ENCODE measurements at regions not wholly inside any gene's neighbourhood (a gene's known extent, or its start where the extent isn't known, plus 50 kb on each side); places are given as distances from the start of the nearest gene placed in this dataset.
"Not testable (repeated sequence)": the region's sequence is repeated elsewhere in the genome, so short reads cannot be mapped to it uniquely, and the experiment has no call there.

DNA sequence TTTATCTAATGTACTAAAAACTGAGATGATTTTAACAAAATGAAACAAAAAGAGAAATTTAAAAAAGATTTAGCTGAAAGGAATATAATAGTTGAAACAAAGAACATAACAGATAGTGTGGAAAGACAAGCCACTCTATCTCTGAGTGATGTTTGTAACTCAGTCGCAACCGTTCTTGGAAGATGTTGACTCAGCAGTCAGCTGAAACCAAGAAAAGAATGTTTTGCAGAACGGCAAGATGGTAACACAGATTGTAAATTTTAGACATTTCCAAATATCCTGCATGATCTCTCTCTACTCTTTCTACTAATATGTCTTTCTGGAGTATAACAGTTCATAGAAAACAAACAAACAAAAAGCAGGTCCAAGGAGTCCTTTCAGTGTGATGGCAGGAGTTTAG lies 746.1 kb upstream of the CDH6 start:
- no peak for DNase-seq

DNA sequence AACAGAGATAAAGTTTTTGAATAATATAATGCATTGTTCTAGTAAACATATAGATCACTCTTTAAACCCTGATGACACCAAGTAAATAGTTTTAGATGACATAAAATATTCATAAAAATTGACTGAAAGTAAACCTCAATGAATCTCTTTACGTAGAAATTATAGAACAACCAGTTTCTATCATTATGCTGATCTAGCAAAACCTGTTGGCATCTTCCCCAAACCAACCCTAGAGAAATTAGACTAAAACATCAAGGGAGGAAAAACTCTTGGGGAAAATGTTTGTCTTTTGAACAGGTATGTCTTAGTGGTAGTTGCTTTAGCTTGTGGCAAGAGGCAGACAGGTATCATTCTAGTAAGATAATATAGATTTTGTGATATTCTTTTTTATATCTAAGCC lies 747.0 kb upstream of the CDH6 start:
- no peak for DNase-seq

DNA sequence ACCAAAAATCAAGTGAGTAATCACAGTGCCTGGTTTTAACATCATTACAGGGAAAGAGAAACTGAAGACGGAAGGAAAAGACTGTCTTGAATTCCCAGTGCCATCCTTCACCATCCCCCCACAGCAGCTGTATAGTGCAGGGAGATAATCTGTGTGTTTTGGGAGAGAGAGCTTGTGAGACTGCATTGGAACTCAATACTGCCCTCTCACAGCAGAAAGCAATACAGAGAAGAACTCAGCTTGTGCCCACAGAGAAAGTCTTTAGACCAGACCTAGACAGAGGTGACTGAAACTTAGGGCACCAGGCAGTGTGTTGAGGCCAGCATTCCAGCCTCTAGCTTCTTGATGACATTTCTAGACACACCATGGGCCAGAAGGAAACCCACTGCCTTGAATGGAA lies 754.7 kb upstream of the CDH6 start:
- no peak for DNase-seq

DNA sequence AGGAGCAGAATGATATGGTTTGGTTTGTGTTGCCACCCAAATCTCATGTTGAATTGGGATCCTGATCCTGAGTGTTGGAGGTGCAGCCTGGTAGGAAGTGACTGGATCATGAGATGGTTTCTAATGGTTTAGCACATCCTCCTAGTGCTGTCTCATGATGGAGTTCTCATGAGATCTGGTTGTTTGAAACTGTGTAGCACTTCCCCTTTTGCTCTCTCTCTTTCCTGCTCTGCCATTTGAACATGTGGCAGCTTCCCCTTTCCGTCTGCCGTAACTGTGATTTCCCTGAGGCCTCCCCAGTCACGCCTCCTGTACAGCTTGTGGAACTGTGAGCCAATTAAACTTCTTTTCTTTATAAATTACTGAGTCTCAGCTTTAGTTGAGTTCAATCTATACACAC lies 756.8 kb upstream of the CDH6 start:
- no peak for DNase-seq

DNA sequence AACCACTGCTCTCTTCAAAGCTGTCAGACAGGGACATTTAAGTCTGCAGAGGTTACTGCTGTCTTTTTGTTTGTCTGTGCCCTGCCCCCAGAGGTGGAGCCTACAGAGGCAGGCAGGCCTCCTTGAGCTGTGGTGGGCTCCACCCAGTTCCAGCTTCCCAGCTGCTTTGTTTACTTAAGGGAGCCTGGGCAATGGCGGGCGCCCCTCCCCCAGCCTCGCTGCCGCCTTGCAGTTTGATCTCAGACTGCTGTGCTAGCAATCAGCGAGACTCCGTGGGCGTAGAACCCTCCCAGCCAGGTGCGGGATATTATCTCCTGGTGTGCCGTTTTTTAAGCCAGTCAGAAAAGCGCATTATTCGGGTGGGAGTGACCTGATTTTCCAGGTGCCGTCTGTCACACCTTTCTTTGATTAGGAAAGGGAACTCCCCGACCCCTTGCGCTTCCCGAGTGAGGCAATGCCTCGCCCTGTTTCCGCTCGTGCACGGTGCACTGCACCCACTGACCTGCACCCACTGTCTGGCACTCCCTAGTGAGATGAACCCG lies 764.5 kb upstream of the CDH6 start:
- not testable (repeated sequence) for DNase-seq

DNA sequence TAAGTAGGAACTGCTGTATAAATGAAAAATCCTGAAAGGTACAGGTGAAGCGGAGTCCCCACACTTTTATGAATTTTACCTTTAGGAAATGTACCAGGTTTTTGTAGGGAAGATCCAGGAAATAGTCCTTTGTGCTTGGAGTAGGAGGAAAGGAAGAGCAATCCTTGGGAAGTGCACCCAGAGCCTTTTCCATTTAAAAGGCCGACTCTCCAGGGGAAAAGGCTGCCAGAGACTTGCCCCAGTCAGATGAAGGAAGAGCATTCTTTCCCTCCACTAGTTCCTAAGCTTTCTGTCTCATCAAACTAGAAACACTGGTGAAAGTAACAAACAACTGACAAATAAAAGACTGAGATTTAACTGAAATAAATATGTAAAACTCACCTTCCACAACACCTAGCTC lies 779.4 kb upstream of the CDH6 start:
- DNase-seq = no peak

DNA sequence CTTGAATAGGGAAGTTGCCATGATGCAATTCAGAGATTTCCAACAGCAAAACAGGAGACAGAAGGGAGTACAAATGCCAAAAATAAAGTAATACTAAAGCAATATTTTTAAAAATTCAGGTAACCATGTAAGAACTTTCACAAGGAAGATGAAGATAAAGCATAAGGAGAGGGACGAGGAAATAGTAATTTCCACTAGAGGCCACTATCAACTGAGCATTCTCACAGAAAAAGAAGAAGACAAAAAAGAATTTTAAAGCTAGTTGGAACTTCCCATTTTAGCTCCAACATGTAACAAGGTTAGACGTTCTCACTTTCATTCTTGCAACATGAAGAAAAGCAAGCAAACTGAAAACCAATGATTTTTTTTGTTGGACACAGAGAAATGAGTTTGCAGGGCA lies 779.9 kb upstream of the CDH6 start:
- no peak for DNase-seq

DNA sequence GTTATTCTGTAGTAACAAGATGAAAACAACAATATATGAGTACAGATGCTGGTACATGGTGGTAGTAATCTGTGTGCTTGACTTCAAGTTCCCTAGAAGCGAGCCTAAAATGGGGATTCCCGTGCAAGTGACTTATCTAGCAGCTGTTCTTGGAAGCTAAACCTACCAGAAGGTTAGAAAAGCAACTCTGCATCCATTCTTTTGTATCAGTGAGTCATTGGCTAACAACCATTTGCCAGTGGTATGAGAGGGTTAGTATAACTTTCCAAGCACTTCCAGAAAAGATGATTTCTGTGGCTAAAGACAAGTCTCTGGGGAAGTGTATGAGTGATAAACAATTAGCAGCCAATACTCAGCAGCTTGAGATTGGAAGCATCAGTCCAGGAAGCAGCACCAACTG lies 787.7 kb upstream of the CDH6 start:
- DNase-seq = no peak

DNA sequence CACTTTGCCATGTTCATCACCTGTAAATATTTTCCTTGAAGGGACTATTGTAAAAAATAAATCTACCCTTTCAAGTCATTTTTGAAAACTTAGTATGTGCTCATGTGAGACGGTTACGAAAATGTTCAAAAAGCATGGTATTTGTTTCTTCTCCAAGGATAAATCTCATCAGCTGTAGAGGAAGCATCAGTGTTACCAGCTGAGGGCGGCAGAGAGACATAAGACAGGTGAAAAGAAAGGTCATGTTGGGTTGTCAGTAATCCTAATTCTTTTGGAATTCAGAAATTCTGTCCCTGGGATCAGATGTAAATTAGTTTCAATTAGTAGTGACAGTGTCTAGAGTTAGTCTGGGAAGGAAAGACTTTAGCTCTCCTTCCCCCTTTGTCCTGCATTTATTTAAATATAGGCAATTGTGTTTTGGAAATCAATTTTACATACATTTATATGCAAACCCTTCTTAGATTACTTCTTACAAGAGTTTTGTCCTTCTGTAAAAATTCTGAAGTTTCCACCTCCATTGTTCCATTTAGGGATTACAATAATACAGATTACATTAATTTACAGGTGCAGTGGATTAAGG lies 791.9 kb upstream of the CDH6 start:
- peak; percentile 18 for DNase-seq

DNA sequence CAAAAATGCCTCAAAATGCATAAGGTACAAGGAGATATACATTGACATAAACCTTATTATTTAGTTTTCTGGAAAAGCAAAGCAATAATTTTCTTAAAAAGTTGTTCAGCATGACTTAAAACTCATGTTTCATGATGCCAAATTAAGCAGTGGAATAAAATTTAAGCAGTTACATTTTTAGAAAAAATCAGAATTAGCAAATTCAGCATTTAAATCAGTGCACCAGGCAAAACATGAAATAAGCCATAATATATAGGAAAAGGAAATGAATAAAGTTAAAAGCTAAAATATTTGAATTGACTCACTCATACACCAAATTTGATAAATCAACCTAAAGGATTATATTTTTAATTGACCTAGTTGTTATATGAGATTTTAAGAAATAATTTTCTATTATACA lies 795.1 kb upstream of the CDH6 start:
- no peak for DNase-seq

DNA sequence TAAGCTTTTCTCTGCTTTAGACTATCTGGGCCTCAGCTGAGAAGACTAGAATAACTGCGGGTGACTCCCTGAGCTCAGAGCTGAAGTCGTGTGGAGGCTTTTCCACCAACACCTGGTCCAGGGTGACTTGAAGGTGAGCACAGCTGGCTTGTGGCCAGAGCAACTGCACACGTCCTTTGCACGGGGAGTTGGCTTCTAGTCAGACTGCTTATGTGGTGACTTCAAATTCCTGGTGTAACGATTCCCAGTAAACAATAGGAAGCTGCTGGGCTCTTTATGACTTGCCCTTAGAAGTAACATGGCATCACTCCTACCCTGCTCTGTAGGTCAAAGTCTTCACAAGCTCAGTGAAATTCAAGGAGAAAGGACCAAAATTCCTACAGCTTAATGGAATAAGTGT lies 800.6 kb upstream of the CDH6 start:
- DNase-seq = peak; percentile 44

DNA sequence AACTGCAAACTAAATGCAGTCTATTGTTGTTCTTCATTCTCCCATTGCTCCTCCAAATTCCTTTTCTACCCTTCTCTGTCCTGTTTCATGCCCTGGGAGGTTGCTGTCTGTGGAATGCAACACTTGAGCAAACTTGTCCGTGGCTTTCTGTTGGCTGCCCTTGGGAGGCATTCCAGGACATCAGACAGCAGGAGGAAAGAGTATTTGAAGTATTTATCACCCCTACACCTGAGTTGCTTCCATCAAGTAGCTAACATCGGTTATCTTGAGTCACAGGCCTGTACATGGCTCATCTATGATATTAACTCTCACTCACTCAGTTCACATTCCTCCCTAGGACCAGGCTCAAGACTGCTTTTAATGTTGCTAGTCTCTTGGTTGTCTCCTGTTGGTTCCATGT lies 803.4 kb upstream of the CDH6 start:
- no peak for DNase-seq

DNA sequence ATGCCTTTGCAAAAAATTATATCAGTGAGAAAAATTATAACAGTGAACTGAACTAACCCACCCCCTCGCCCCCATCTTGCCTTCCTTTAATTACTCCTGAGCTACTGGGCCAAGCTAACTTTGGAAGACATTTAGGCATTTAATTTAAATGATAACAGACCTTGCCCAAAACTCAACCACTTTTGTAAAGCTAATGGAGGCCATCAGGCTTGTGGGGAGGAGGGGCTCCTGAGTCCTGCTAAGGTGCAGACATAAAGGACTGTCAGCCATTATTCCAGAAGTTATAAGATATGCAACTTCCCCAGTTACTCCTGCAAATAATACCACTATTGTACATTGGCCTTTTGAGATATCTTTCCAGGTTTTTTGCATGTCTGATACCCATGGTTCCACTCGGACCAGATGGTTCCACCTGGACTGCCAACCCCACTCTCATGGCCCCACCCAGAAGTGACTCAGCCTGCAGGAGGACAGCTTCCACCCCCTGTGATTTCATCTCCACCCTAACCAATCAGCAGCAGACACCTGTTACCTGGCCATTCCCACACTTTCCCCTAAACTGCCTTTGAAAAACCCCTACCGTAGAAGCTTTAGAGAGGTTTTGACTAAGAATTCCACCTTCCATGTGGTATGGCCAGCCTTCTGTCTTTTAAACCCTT lies 805.4 kb upstream of the CDH6 start:
- DNase-seq = no peak

DNA sequence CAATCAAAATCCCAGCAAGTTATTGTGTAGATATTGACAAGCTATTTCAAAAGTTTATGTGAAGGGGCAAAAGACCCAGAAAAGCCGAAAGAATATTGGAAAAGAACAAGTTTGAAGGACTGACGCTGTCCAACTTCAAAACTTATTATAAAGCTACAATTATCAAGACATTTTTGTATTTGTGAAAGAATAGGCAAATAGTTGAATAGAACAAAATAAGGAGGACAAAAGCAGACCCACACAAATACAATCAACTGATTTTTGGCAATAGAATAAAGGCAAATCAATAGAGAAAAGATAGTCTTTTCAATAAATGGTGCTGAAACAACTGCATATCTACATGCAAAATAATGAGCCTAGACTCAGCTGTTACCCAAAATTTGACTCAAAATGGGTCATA lies 807.7 kb upstream of the CDH6 start:
- no peak for DNase-seq

DNA sequence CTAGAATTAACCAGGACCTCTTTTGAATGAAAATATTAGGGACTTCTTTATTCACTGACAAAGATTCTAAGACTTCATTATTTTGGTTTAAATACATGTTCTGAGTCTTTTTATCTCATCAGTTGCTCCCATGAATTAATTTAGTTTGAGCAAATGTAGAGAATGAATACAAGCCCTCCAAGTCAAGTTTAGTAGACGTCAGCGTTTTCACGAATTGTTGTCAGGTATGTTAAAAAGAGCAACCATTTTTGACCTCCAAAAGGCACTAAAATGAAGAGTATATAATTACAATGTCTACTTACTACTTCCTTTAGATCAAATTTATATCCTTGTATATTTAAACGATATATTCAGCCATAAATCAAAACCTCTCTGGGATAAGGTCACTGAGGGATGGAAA lies 809.3 kb upstream of the CDH6 start:
- DNase-seq = no peak

DNA sequence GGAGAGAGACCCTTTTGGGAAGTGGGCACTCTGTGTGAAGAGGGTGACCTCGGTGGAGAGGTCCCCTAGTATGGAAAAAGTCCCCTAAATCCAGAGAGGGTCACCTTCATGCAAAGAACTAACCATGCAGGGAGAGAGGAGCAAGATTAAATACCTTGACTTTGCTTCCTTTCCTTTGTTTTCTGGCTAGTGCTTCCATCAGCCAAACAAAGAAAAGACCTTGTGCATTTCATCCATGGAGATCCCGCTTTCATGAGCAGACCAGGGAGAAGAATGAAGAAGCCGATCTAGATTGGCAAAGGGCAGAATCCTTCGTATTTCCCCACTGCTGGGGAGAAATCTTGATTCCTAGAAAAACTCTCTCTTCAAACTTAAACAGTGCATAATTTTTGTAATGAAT lies 813.3 kb upstream of the CDH6 start:
- DNase-seq = no peak

DNA sequence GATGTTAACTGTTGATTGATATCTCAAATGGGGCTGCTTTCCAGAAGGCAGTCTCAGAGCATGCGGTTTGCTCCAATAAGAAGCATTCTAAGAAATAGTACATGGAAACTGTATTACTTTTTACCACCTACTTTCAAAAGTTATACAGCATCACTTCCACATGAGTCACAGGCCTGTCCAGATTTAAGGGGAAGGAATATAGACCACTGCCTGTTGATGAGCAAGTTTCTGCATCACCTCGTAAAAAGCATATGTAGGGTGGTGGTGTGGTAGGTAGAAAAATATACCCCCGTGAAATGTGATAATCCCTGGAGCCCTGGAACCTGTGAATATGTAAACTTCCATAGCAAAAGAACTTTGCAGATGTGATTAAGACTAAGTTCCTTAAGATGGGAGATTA lies 816.6 kb upstream of the CDH6 start:
- DNase-seq = no peak

DNA sequence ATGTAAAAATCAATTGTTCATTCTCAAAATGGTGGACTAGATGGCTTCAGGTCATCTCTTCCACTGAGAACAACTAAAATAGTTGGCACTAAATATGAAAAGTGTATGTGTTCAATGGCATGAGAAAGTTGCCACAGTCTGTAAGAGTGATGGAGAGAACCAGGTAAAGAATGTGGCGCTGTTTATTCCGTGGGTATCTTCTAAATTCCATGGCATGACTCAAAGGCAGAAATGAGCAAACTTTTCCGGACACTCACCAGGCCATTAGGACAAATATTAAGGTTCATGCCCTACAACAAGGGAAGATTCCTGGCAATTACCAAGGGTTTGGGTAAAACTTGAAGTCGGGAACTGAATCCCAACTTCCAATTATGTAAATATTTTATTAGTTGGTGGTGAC lies 825.4 kb upstream of the CDH6 start:
- DNase-seq = no peak

DNA sequence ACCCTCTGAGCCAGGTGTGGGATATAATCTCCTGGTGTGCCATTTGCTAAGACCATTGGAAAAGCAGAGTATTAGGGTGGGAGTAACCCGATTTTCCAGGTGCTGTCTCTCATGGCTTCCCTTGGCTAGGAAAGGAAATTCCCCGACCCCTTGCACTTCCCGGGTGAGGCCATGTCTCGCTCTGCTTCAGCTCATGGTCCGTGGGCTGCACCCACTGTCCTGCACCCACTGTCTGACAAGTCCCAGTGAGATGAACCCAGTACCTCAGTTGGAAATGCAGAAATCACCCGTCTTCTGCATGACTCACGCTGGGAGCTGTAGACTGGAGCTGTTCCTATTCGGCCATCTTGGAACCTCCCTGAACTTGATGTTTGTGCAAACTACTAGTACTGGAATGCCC lies 828.5 kb upstream of the CDH6 start:
- not testable (repeated sequence) for DNase-seq

DNA sequence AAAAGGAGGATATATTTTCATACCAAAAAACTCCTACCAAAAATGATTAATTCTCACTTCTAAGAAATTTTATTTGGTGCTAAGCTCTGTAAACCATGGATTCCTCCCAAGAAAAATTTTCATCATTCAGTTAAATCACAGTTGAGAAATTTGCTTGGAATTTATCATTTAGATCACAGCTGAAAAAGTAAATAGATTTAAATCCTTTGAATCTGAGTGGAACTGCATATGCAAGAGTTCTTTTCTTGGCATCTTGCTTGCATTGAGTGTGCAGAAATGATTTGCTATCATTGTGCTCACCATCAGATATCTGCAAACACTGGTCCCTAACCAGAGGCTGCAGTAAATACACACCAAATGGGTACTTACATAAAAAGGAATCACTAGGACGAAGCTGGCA lies 836.1 kb upstream of the CDH6 start:
- DNase-seq = no peak

DNA sequence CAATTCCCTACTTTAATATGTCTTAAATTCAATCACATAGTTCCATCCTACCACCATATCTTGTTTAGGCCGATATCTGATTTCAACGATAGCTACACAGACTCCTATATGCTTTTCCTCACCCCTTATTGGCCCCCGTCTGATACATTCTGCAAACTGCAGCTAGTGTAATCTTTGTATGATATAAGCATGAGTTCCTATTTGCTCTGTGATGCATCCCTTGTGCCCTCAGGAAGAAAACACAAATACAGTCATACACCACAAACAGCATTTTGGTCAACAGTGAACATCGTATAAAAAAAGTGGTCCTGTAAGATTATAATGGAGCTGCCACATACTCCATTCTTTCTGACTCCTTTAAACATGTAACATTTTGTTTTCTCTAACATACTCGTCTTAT lies 837.8 kb upstream of the CDH6 start:
- no peak for DNase-seq

DNA sequence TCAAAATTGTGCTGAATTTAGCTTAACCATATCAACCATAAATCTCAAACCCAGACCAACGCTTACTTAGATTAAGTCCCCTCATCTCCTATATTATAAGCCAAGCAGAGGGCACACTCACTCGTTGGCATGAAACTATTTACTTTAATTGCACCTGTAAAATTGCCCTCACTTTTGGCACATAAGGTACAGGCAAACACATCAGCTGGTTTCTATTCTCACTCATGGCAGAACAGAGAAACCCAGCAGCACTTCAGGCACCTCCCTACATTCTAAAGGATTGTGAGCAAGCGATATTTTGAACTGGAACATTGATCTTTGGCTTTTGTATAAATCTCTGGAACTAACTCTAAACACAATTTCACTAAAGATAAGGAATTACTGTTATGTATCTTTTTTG lies 845.6 kb upstream of the CDH6 start:
- DNase-seq = no peak

DNA sequence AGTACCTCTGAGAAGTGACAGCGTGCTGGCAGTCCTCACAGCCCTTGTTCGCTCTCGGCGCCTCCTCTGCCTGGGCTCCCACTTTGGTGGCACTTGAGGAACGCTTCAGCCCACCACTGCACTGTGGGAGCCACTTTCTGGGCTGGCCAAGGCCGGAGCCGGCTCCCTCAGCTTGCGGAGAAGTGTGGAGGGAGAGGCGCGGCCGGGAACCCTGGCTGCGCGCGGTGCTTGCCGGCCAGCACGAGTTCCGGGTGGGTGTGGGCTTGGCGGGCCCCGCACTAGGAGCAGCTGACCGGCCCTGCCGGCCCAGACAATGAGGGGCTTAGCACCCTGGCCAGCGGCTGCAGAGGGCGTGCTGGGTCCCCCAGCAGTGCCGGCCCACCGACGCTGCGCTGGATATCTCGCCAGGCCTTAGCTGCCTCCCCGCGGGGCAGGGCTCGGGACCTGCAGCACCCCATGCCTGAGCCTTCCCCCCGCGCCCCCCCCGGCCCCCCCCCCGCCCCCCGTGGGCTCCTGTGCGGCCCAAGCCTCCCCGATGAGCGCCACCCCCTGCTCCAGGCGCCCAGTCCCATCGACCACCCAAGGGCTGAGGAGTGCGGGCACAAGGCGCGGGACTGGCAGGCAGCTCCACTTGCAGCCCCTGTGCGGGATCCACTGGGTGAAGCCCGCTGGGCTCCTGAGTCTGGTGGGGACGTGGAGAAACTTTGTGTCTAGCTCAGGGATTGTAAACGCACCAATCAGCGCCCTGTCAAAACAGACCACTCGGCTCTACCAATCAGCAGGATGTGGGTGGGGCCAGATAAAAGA lies 847.7 kb upstream of the CDH6 start:
- DNase-seq = not testable (repeated sequence)

DNA sequence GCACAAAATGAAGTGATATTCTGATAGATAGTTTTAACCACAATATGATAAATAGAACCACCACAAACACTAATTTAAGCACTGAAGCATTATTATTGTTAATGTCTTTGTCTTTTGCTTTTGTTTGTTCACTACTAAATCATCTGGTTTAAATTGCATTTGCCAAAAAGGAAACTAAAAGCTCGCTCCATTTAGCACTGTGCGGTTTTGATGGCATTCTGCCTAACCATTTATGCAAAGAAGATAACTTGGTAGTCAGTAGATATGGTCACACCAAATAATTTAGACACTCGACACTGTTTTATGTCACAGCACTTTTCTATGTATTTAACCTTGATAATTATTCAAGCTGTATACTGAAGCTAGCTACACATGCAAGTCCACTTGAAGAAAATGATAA lies 849.8 kb upstream of the CDH6 start:
- DNase-seq = peak; percentile 21

Data from NCI-H2029 treated with DMSO at 0.1 percent for 48 hours (cell line).